WI38 (cell line): ENCODE measurements at regions not wholly inside any gene's neighbourhood (a gene's known extent, or its start where the extent isn't known, plus 50 kb on each side); places are given as distances from the start of the nearest gene placed in this dataset.
"Not testable (repeated sequence)": the region's sequence is repeated elsewhere in the genome, so short reads cannot be mapped to it uniquely, and the experiment has no call there.

Source experiments
- H3K4me3 ChIP-seq: 2 replicates; pipeline ENCODE4 v1.5.1; 2011; ENCODE audit warnings: low read depth, mild to moderate bottlenecking, control low read depth, low read length
- TF ChIP-seq, protein P1 (sequence below): IDR thresholded peaks from 2 replicates; pipeline ENCODE4 v1.5.1; 2012; ENCODE audit warnings: low read depth, mild to moderate bottlenecking, control low read depth, low read length

DNA sequence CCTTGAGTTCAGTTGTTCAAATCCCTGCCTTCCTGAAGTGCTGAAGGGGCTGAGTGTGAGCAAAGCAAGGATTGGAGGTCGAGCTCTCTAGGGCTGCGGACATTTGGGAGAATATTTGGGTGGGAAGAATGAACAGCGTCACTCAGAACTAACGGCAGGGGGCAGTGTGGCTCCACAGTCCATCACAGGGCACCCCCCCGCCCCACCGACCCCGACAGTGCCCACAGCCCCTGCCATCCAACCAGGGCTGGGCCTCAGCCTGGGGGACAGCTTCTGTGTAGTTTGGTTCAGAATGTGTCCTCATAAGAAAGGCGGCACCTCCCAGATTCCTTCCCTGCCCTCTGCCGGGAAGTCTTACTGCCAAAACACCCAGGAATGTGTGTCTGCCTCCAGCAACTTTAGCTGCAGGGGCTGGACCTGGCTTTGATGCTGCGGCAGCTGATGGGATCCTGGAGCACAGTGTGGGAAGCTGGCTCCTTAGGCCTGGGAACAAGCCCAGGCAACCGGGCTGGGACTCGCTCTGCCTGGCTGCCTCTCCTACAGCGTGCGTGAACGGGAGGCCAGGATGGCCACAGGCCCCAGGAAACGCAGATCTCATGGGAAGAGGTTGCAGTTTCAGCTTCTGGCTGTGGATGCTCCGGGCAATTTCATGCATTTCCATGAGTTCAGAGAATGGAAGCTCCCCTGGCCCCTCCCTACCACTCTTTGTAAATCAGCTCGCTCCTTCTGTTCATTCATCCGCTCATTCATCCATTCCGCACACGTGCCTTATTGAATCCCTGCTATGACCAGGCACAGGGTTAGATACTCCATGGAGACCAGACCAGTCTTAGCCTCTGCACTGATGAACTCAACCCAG lies 104.9 kb upstream of the TMPRSS2 start:
- TF ChIP-seq, protein P1, sequence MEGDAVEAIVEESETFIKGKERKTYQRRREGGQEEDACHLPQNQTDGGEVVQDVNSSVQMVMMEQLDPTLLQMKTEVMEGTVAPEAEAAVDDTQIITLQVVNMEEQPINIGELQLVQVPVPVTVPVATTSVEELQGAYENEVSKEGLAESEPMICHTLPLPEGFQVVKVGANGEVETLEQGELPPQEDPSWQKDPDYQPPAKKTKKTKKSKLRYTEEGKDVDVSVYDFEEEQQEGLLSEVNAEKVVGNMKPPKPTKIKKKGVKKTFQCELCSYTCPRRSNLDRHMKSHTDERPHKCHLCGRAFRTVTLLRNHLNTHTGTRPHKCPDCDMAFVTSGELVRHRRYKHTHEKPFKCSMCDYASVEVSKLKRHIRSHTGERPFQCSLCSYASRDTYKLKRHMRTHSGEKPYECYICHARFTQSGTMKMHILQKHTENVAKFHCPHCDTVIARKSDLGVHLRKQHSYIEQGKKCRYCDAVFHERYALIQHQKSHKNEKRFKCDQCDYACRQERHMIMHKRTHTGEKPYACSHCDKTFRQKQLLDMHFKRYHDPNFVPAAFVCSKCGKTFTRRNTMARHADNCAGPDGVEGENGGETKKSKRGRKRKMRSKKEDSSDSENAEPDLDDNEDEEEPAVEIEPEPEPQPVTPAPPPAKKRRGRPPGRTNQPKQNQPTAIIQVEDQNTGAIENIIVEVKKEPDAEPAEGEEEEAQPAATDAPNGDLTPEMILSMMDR: peak; percentile 37
- H3K4me3 ChIP-seq: no peak overlapping the region

DNA sequence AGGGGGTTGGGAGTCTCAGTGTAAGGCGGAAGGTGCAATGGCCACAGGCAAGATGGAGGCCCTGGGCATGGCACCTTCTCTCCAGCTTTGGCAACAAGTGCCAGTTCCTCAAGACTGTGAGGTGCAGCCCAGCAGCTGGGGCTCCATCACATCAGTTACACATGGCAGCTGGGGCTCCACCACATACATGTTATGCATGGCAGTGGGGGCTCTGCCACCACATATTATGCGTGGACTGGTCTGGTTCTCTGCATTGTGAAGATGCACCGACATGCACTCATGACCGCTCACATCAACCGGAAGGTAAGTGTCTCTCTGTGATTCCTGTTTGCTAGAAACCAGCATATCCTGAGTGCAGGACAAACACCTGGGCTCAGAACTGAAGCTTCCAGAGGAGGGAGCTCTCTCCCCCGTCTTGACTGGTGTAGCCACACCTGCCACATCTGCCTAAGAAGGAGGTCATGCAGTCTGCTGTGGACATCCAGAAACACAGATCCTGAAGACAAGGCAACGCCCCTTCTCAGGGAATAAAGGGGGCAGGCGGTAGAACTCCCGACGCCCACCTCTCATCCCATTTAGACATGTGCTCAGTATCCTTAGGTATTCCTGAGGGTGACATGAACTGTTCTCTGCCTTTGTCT lies 104.1 kb upstream of the TMPRSS2 start:
- no peak overlapping the region for H3K4me3 ChIP-seq
- TF ChIP-seq, protein P1: no peak

DNA sequence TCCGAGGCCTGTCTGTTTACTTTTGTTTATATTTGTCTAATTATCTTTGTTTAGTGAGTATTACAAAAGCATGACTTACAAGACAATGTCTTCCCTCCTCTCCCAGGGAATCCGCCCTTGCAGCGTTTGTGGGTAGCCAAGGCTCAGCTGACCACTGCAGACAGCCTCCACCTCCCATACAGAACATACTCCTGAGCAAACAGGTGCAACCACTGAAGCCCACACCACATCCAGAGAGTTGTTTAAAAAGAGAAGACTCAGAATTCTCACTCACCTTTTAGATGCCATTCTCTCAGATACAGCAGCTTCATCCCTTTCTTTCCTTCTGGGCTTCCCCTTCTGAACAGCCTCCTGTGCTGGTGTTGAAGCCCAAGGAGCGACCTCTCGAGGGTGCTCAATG lies 103.5 kb upstream of the TMPRSS2 start:
- H3K4me3 ChIP-seq: no peak overlapping the region
- TF ChIP-seq, protein P1: no peak

DNA sequence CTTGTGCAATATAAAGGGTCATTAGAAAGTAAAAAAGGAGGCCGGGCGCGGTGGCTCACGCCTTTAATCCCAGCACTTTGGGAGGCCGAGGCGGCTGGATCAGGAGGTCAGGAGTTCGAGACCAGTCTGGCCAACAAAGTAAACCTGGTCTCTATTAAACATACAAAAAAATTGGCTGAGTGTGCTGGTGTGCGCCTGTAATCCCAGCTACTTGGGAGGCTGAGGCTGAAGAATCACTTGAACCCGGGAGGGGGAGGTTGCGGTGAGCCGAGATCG lies 102.8 kb upstream of the TMPRSS2 start:
- H3K4me3 ChIP-seq: not testable (repeated sequence)

DNA sequence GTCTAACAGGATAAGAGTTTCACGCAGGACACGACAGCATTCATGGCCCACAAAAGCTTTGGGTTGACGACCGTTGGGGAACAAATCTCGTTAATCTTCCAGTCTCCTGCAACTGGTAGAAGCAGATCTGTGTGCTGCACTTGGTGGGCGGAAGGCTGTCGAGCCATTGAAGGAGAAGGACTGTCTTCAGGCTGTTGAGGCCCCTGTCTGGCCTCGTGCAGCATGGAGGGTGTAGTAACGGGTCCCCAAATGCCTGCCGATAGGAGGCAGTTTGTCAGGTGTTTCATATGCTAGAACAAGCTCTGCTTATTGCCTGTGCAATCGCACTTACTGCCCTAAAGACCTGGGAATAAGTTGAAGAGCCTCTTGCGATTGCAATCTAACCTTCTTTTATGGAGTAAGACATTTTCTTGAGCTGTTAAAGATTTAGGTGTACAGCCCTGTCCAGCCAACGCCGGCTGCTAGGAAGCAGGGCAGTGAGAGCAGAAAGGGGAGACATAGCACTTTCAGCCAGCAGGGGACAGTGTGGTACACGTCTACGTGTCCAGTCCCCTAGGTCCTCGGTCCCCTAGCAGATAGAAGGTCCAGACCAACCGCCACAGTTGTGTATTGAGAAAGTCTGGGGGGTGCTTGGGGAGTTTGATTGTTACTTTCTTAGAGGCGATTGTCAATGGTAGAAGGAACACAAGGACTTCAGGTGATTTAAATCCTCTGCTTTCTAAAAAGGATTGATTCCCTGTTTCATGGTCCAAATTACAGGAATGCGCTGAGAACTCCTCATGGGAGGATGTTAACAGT lies 102.3 kb upstream of the TMPRSS2 start:
- TF ChIP-seq, protein P1: peak; percentile 96
- H3K4me3 ChIP-seq: no peak overlapping the region

DNA sequence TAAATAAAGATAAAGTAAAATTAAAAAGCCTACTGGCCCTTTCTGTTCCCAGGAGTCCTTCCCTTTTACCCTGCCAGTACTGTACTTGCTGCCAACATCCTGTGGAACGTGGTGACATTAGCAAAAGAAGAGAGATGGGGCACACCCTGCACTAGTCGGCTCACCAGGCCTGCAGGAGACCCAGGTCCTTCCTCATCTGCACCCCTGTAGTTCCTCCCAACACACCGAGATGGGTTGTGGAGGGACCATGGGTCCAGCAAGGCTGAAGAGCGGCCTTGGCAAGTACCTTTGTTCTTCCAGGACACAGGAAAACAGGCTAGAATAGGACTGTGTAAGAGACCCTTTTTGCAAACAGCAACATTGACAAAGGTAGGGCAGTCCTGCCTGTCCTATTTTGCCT lies 98.7 kb upstream of the TMPRSS2 start:
- no peak overlapping the region for H3K4me3 ChIP-seq
- TF ChIP-seq, protein P1: no peak

DNA sequence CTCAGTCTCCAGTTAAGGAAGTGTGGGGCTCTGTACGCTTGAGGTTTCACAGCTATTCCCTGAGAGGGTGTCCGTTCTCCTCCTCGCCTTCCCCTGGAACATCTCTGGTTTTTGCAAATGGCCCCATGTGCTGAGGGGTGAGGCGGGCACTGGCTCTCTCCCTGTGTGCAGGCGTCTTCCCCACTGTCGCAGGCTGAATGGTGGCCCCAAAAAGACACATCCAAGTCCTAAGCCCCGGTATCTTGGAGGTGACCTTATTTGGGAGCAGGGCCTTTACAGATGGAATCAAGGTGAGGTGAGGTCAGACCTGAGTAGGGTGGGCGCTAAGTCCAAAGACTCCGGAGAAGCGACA lies 98.0 kb upstream of the TMPRSS2 start:
- TF ChIP-seq, protein P1: no peak
- no peak overlapping the region for H3K4me3 ChIP-seq
